IPS-20b (cell line): ENCODE measurements at regions not wholly inside any gene's neighbourhood (a gene's known extent, or its start where the extent isn't known, plus 50 kb on each side); places are given as distances from the start of the nearest gene placed in this dataset.
"Not testable (repeated sequence)": the region's sequence is repeated elsewhere in the genome, so short reads cannot be mapped to it uniquely, and the experiment has no call there.

Source experiments
- H3K27ac ChIP-seq: one replicate; pipeline ENCODE4 v1.5.1; 2013; ENCODE audit warnings: low read length
- H3K27me3 ChIP-seq: 2 replicates; pipeline ENCODE4 v1.6.1; 2013; ENCODE audit warnings: mild to moderate bottlenecking, low read length, inconsistent platforms; ENCODE audit not compliant: insufficient read depth
- H3K36me3 ChIP-seq: 2 replicates; pipeline ENCODE4 v1.6.1; 2013; ENCODE audit warnings: low read depth, mild to moderate bottlenecking, inconsistent platforms, low read length, moderate library complexity; ENCODE audit not compliant: insufficient read depth
- H3K4me1 ChIP-seq: 2 replicates; pipeline ENCODE4 v1.6.1; 2013; ENCODE audit warnings: mild to moderate bottlenecking, control low read depth, inconsistent platforms, low read length, moderate library complexity; ENCODE audit not compliant: insufficient read depth
- H3K4me3 ChIP-seq: 2 replicates; pipeline ENCODE4 v1.5.1; 2013; ENCODE audit warnings: mild to moderate bottlenecking, low read length, inconsistent platforms
- H3K9ac ChIP-seq: 2 replicates; pipeline ENCODE4 v1.6.1; 2013; ENCODE audit warnings: low read depth, mild to moderate bottlenecking, inconsistent platforms, low read length, moderate library complexity
- H3K9me3 ChIP-seq: 2 replicates; pipeline ENCODE4 v1.6.1; 2013; ENCODE audit warnings: mild to moderate bottlenecking, low read depth, low read length, inconsistent platforms; ENCODE audit not compliant: insufficient read depth

DNA sequence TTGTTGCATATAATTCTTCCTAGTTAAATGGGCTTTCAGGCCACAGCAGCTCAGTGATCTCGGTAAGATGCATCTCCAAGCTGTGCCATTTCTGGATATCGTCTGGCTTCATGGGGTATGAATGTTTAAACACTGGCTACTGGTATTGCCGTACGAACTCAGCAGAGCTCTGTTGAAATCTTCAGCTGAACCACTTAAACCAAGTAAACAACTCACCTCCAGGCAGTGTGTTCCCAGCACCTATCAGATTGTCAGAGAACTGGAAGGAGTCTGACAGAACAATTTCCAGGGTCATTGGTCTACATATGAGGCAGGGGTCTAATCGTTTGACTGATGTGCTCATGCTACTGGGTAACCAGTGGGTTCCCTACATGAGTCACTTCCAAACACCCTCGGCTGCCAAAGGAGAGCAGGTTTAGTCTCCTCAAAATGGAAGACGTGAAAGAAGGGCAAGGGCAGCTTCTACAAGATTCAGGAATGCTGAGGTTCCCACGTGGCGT is 93.2 kb upstream of the BMAL1 start:
- H3K27me3 ChIP-seq = no peaks in the 10 kb centered on the region
- no peak overlapping the region for H3K9ac ChIP-seq
- no peak overlapping the region for H3K27ac ChIP-seq
- H3K4me3 ChIP-seq = no peak overlapping the region
- H3K36me3 ChIP-seq = no peaks in the 10 kb centered on the region
- peaks cover 14% of the 10 kb centered on the region; the same call in 1 of the 2 replicates for H3K9me3 ChIP-seq
- peaks cover 4% of the 10 kb centered on the region; the same call in 1 of the 2 replicates for H3K4me1 ChIP-seq

DNA sequence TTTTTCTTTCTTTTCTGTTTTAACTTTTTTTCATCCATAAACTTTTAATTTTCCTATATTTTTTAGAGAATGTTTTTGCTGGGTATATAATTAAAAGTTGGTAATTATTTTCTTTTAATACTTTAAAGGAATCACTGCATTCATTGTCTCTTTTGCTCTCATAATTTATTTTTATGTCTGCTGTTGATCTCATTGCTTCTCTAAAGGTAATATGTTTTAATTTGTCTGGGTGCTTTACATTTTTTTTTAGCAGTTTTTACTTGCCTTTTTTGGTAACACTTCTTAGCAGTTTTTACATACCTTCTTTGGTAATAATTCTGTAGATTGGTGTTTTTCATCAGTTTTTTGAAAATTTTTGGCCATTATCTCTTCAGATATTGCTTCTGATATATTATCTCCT is 89.4 kb upstream of the BMAL1 start:
- Histone ChIP-seq H3K27me3 (no peaks in the 10 kb centered on the region), H3K9me3 (peaks cover 23% of the 10 kb centered on the region)

GRCh38 chr11:13189561-13190426 is 87.8 kb upstream of the BMAL1 start:
- Histone ChIP-seq H3K27ac (no peak overlapping the region), H3K4me1 (no peaks in the 10 kb centered on the region), H3K9ac (no peak overlapping the region), H3K27me3 (no peaks in the 10 kb centered on the region), H3K9me3 (peaks cover 23% of the 10 kb centered on the region), H3K36me3 (no peaks in the 10 kb centered on the region), H3K4me3 (no peak overlapping the region)

More for the DNA sequence above, 89.4 kb upstream of the BMAL1 start:
- Histone ChIP-seq H3K4me1 (peaks cover 3% of the 10 kb centered on the region; the same call in 1 of the 2 replicates), H3K36me3 (no peaks in the 10 kb centered on the region), H3K27ac (no peak overlapping the region), H3K9ac (no peak overlapping the region), H3K4me3 (no peak overlapping the region)

DNA sequence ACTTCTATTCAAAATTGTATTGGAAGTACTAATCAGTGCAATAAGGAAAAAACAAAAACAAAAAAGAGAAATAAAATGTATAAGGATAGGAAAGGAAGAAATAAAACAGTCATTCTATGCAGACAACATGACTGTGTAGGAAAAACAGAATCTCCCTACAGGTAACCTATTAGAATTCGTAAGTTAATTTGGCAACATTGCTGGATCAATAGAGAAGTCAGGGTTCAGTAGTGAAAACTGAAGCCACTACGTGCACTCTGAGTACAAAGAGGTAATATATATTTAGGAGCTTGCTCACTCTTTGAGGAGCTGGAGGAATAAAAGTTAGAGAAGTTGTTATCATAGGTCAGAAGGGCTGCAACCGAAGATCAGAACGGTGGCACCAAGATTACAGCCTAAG is 84.0 kb upstream of the BMAL1 start:
- H3K9ac ChIP-seq = no peak overlapping the region
- no peak overlapping the region for H3K27ac ChIP-seq
- peaks cover 15% of the 10 kb centered on the region for H3K9me3 ChIP-seq
- H3K4me3 ChIP-seq = no peak overlapping the region
- H3K36me3 ChIP-seq = no peaks in the 10 kb centered on the region
- H3K27me3 ChIP-seq = no peaks in the 10 kb centered on the region
- no peaks in the 10 kb centered on the region for H3K4me1 ChIP-seq

DNA sequence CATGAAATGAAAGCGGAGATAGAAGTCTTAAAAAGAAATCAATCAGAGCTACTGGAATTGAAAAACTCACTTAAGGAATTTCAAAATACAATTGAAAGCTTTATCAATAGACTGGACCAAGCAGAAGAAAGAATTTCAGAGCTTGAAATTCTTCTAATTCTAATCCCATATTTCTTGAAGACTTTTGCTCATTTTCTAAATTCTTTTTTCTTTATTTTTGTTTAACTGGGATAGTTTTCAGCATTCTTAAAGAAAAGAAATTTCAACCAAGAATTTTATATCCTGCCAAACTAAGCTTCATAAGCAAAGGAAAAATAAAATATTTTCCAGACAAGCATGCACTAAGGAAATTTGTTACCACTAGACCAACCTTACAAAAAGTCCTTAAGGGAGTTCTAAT is 80.2 kb upstream of the BMAL1 start:
- H3K27me3 ChIP-seq, H3K9me3 ChIP-seq, H3K36me3 ChIP-seq, H3K9ac ChIP-seq, H3K27ac ChIP-seq, H3K4me3 ChIP-seq, H3K4me1 ChIP-seq: not testable (repeated sequence)

GRCh38 chr11:13205486-13205885 is 72.1 kb upstream of the BMAL1 start:
- Histone ChIP-seq H3K4me3 (no peak overlapping the region), H3K4me1 (peaks cover 21% of the 10 kb centered on the region), H3K27ac (no peak overlapping the region), H3K9me3 (peaks cover 5% of the 10 kb centered on the region; the same call in 1 of the 2 replicates), H3K27me3 (no peaks in the 10 kb centered on the region), H3K36me3 (no peaks in the 10 kb centered on the region), H3K9ac (no peak overlapping the region)

GRCh38 chr11:13206086-13206640 is 71.4 kb upstream of the BMAL1 start:
- no peak overlapping the region for H3K4me3 ChIP-seq
- H3K9ac ChIP-seq = no peak overlapping the region
- no peak overlapping the region for H3K27ac ChIP-seq

GRCh38 chr11:13207270-13207664 is 70.3 kb upstream of the BMAL1 start:
- no peaks in the 10 kb centered on the region for H3K9me3 ChIP-seq
- 0 out of 2 replicates have a peak overlapping the region, but pooled peaks have one; percentile 27 for H3K4me3 ChIP-seq
- no peak overlapping the region for H3K27ac ChIP-seq
- H3K36me3 ChIP-seq = no peaks in the 10 kb centered on the region
- peaks cover 21% of the 10 kb centered on the region for H3K4me1 ChIP-seq
- no peaks in the 10 kb centered on the region for H3K27me3 ChIP-seq
- H3K9ac ChIP-seq = peak overlapping the region; percentile 49; the same call in 1 of the 2 replicates

More at GRCh38 chr11:13206086-13206640, 71.4 kb upstream of the BMAL1 start:
- Histone ChIP-seq H3K9me3 (peaks cover 2% of the 10 kb centered on the region; the same call in 1 of the 2 replicates), H3K36me3 (no peaks in the 10 kb centered on the region), H3K27me3 (no peaks in the 10 kb centered on the region), H3K4me1 (peaks cover 21% of the 10 kb centered on the region)

GRCh38 chr11:13207665-13208594 is 69.7 kb upstream of the BMAL1 start:
- peak overlapping the region; percentile 49; the same call in 1 of the 2 replicates for H3K9ac ChIP-seq
- H3K27ac ChIP-seq = no peak overlapping the region
- no peaks in the 10 kb centered on the region for H3K9me3 ChIP-seq
- peaks cover 21% of the 10 kb centered on the region for H3K4me1 ChIP-seq
- H3K27me3 ChIP-seq = no peaks in the 10 kb centered on the region
- H3K4me3 ChIP-seq = peak overlapping the region; percentile 27; the same call in 1 of the 2 replicates
- H3K36me3 ChIP-seq = no peaks in the 10 kb centered on the region

DNA sequence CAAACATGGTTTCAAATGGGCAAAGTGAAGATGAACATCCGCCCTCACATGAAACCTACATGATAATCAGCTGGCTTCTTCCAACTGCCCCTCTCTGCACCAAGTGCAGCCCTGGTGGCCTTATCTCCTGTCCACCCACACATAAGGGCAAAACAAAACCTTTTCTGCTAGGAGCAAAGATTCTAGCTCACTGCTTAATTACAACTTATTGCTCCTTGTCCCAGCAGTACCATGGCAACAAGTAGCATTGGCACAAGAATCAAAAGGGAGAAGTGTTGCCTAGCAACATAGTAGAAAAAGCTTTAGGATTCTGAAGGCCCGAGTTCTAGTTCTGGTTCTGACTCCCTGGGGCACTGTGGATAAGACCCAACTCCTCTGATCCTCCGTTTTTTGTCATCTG is 68.7 kb upstream of the BMAL1 start:
- no peak overlapping the region for H3K27ac ChIP-seq
- no peaks in the 10 kb centered on the region for H3K36me3 ChIP-seq
- H3K4me1 ChIP-seq = peaks cover 21% of the 10 kb centered on the region
- H3K9me3 ChIP-seq = no peaks in the 10 kb centered on the region
- H3K9ac ChIP-seq = no peak overlapping the region
- no peak overlapping the region for H3K4me3 ChIP-seq
- H3K27me3 ChIP-seq = no peaks in the 10 kb centered on the region

- Histone ChIP-seq H3K9me3 (no peaks in the 10 kb centered on the region), H3K4me3 (no peak overlapping the region), H3K27ac (no peak overlapping the region), H3K9ac (no peak overlapping the region), H3K4me1 (peaks cover 21% of the 10 kb centered on the region), H3K36me3 (no peaks in the 10 kb centered on the region), H3K27me3 (no peaks in the 10 kb centered on the region)
These were observed 68.2 kb upstream of the BMAL1 start for GRCh38 chr11:13209379-13209778.
